Breast epithelium (tissue), 3 donors: ENCODE measurements at regions not wholly inside any gene's neighbourhood (a gene's known extent, or its start where the extent isn't known, plus 50 kb on each side); places are given as distances from the start of the nearest gene placed in this dataset.

ENCODE experiments used
- CTCF ChIP-seq, 3 donors: fragments of 450-650 bp; IDR thresholded peaks; one replicate each; pipeline ENCODE4 v1.5.1; 2016 to 2017; ENCODE audit warnings: antibody characterized with exemption in 3 of 3, mild to moderate bottlenecking in 3 of 3, moderate library complexity in 3 of 3
- POLR2A ChIP-seq: fragments of 450-650 bp; IDR thresholded peaks from one replicate; pipeline ENCODE4 v1.6.1; 2016; ENCODE audit warnings: antibody characterized with exemption, mild to moderate bottlenecking, moderate library complexity

- no peak for TF ChIP-seq CTCF (IDR thresholded peaks at IDR 0.05)
- TF ChIP-seq POLR2A: no peak
Measured at GRCh38 chr9:80383331-80383730, 811.6 kb downstream of the TLE4 start.
